GM19397 (cell line): ENCODE measurements at regions not wholly inside any gene's neighbourhood (a gene's known extent, or its start where the extent isn't known, plus 50 kb on each side); places are given as distances from the start of the nearest gene placed in this dataset.
"Not testable (repeated sequence)": the region's sequence is repeated elsewhere in the genome, so short reads cannot be mapped to it uniquely, and the experiment has no call there.

Source experiments
- ATAC-seq: cut with Tn5 transposase; IDR thresholded peaks from one replicate; pipeline ENCODE4 v1.9.1; 2021; ENCODE audit warnings: mild to moderate bottlenecking, moderate library complexity; ENCODE audit not compliant: unreplicated experiment

GRCh38 chr15:20204177-20204866 is 337.3 kb downstream of the GOLGA6L6 start:
- not testable (repeated sequence) for ATAC-seq

GRCh38 chr15:20203649-20204150 is 337.9 kb downstream of the GOLGA6L6 start:
- ATAC-seq: not testable (repeated sequence)

GRCh38 chr15:20194591-20195198 is 346.9 kb downstream of the GOLGA6L6 start:
- ATAC-seq: not testable (repeated sequence)

- peak; percentile 87 for ATAC-seq
Observed at GRCh38 chr15:20192982-20193929, 348.3 kb downstream of the GOLGA6L6 start.

GRCh38 chr15:20191508-20192125 is 350.0 kb downstream of the GOLGA6L6 start:
- ATAC-seq: not testable (repeated sequence)

- not testable (repeated sequence) for ATAC-seq
Observed at GRCh38 chr15:20188611-20189010, 353.0 kb downstream of the GOLGA6L6 start.

GRCh38 chr15:20187370-20188355 is 353.9 kb downstream of the GOLGA6L6 start:
- not testable (repeated sequence) for ATAC-seq

- not testable (repeated sequence) for ATAC-seq
Observed at GRCh38 chr15:20184879-20185278, 356.7 kb downstream of the GOLGA6L6 start.

- ATAC-seq: not testable (repeated sequence)
Observed at GRCh38 chr15:20168221-20168620, 373.4 kb downstream of the GOLGA6L6 start.

GRCh38 chr15:20153528-20153927 is 388.1 kb downstream of the GOLGA6L6 start:
- not testable (repeated sequence) for ATAC-seq

- not testable (repeated sequence) for ATAC-seq
Observed at GRCh38 chr15:20148679-20149078, 392.9 kb downstream of the GOLGA6L6 start.

- not testable (repeated sequence) for ATAC-seq
Observed at GRCh38 chr15:20148008-20148407, 393.6 kb downstream of the GOLGA6L6 start.

GRCh38 chr15:20144333-20145036 is 397.1 kb downstream of the GOLGA6L6 start:
- ATAC-seq: not testable (repeated sequence)

GRCh38 chr15:20142906-20143305 is 398.7 kb downstream of the GOLGA6L6 start:
- ATAC-seq: not testable (repeated sequence)

GRCh38 chr15:20142410-20142809 is 399.2 kb downstream of the GOLGA6L6 start:
- not testable (repeated sequence) for ATAC-seq

GRCh38 chr15:20124668-20125067 is 416.9 kb downstream of the GOLGA6L6 start:
- not testable (repeated sequence) for ATAC-seq

GRCh38 chr15:20106026-20106425 is 435.6 kb downstream of the GOLGA6L6 start:
- no peak for ATAC-seq
